WTC11 (cell line): ENCODE measurements at regions not wholly inside any gene's neighbourhood (a gene's known extent, or its start where the extent isn't known, plus 50 kb on each side); places are given as distances from the start of the nearest gene placed in this dataset.

ENCODE experiments used
- CTCF ChIP-seq: fragments of 200-600 bp; IDR thresholded peaks from 2 replicates; pipeline ENCODE4 v1.8.0; 2022; ENCODE audit warnings: antibody characterized with exemption
- MAX ChIP-seq: sonication (generic); formaldehyde crosslinking; IDR thresholded peaks from 2 replicates; pipeline ENCODE4 v1.8.0; 2022; ENCODE audit warnings: mild to moderate bottlenecking, missing genetic modification reagents
- NFYB ChIP-seq: sonication (generic); formaldehyde crosslinking; conservative IDR thresholded peaks from 2 replicates; pipeline ENCODE4 v1.8.0; 2022; ENCODE audit warnings: low read depth, missing genetic modification reagents
- RELA ChIP-seq: sonication (generic); formaldehyde crosslinking; IDR thresholded peaks from 2 replicates; pipeline ENCODE4 v1.8.1; 2022; ENCODE audit warnings: missing genetic modification reagents, mild to moderate bottlenecking, borderline replicate concordance
- TEAD4 ChIP-seq: sonication (generic); formaldehyde crosslinking; IDR thresholded peaks from 2 replicates; pipeline ENCODE4 v1.8.0; 2022; ENCODE audit warnings: mild to moderate bottlenecking, missing genetic modification reagents
- ZNF121 ChIP-seq: sonication (generic); formaldehyde crosslinking; IDR thresholded peaks from 2 replicates; pipeline ENCODE4 v1.8.0; 2023; ENCODE audit warnings: missing genetic modification reagents

- TF ChIP-seq RELA (CRISPR knock-in tag) (no peak), CTCF (no peak), MAX (CRISPR knock-in tag) (no peak), ZNF121 (CRISPR knock-in tag) (no peak), NFYB (CRISPR knock-in tag) (no peak), TEAD4 (CRISPR knock-in tag) (no peak)
These were observed 82.2 kb downstream of the ATXN7L3B start for GRCh38 chr12:74619884-74620283.
